ENCODE measurements at regions not wholly inside any gene's neighbourhood (a gene's known extent, or its start where the extent isn't known, plus 50 kb on each side); places are given as distances from the start of the nearest gene placed in this dataset.

DNA sequence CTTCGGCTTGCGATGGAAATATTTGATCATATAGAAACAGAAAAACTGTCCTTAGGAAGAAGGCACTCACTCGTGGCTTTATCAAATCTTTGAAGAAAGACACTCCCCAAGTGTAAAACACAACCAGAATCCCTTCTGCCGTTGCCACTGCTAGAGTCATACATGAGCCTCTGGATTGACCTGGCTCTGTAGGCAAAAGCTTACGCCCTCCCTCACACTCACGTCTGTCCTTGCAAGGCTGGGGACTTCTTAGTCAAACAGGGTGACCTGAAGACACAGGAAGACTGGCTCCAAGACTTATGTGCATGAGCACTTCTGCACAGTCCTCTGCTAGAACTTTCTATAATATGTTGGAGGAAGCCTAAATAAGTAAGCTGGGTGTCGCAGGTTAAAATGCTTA lies 135.4 kb upstream of the MDFIC start:
- TF ChIP-seq POLR2A (IDR thresholded peaks at IDR 0.05) (no peak), POLR2AphosphoS5 (IDR thresholded peaks at IDR 0.05) (no peak), EP300 (IDR thresholded peaks at IDR 0.05) (no peak)
- TF ChIP-seq, protein P1, sequence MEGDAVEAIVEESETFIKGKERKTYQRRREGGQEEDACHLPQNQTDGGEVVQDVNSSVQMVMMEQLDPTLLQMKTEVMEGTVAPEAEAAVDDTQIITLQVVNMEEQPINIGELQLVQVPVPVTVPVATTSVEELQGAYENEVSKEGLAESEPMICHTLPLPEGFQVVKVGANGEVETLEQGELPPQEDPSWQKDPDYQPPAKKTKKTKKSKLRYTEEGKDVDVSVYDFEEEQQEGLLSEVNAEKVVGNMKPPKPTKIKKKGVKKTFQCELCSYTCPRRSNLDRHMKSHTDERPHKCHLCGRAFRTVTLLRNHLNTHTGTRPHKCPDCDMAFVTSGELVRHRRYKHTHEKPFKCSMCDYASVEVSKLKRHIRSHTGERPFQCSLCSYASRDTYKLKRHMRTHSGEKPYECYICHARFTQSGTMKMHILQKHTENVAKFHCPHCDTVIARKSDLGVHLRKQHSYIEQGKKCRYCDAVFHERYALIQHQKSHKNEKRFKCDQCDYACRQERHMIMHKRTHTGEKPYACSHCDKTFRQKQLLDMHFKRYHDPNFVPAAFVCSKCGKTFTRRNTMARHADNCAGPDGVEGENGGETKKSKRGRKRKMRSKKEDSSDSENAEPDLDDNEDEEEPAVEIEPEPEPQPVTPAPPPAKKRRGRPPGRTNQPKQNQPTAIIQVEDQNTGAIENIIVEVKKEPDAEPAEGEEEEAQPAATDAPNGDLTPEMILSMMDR (IDR thresholded peaks at IDR 0.05), result no peak
